ENCODE measurements at regions not wholly inside any gene's neighbourhood (a gene's known extent, or its start where the extent isn't known, plus 50 kb on each side); places are given as distances from the start of the nearest gene placed in this dataset.
"Not testable (repeated sequence)": the region's sequence is repeated elsewhere in the genome, so short reads cannot be mapped to it uniquely, and the experiment has no call there.

DNA sequence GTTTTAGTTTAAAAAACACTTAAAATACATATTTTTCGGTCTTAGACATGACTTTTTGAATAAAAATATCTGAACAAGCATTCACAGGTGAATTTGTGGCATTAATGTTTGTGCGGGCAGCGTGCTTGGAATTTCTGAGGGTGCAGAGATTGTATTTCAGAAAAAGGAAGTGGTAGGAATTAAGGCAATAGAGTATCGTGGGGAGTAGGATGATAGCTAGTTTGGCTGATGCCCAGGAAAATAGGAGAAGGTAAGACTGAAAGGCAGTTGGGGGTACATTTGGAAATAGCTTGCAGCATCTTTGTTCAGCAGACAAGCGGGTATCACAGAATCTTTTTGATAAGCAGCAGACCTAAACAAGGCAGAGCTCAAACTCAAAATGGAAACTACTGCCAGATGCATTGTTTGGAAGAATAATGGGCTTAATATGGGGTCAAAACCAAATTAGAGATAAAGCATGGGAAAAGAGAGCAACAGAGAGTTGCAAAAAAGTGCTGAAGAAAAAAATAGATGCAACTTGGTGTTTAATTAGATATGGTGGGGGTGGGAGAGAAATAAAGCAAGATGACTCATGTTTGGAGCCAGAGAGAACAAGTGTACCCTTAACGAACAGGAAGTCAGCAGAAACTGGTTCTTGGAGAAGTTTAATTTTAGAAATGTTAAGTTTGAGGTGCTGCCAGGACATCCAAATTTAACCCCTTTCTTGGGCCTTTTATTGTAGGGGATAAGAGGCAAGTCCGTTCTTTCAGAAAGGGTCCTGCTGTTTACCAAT lies 85.7 kb upstream of the ARRDC3 start:
- DNase-seq (ENCODE audit: low read depth, low spot score) = peak; percentile 10

DNA sequence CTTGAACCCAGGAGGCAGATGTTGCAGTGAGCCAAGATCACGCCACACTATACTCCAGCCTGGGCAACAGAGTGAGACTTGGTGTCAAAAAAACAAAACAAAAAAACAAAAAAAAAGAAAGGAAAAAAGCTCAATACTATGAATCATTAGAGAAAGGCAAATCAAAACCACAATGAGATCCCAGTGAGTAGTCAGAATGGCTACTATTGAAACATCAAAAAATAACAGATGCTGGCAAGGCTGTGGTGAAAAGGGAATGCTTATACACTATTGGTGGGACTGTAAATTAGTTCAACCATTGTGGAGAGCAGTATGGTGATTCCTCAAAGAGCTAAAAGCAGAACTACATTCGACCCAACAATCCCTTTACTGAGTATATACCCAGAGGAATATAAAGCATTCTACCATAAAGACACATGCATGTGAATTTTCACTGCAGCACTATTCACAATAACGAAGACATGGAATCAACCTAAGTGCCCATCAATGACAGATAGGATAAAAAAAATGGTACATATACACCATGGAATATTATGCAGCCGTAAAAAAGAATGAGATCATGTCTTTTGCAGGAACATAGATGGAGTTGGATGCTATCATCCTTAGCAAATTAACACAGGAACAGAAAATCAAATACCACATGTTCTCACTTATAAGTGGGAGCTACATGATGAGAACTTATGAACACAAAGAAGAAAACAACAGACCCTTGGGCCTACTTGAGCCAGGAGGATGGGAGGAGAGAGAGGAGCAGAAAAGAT lies 81.9 kb upstream of the ARRDC3 start:
- peak; percentile 44 for DNase-seq (ENCODE audit: low read depth, low spot score)

DNA sequence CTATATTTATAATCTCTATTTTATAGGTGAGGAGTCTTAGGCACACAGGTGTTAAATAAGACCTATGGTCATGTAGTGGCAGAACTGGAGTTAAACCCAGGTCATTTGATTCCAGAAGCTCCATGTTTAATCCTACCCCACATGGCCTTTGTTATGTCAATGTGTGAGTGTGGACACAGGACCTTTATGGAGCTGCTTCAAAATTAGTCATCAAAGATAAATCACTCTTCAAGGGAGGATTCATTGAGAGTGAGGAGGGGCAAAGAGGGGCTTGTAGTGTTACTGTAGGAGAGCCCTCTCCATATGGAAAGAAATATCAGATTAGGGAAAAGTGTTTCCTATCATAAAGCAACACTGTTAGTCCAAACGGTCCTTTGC lies 74.6 kb upstream of the ARRDC3 start:
- DNase-seq (ENCODE audit: low read depth, low spot score) = no peak

DNA sequence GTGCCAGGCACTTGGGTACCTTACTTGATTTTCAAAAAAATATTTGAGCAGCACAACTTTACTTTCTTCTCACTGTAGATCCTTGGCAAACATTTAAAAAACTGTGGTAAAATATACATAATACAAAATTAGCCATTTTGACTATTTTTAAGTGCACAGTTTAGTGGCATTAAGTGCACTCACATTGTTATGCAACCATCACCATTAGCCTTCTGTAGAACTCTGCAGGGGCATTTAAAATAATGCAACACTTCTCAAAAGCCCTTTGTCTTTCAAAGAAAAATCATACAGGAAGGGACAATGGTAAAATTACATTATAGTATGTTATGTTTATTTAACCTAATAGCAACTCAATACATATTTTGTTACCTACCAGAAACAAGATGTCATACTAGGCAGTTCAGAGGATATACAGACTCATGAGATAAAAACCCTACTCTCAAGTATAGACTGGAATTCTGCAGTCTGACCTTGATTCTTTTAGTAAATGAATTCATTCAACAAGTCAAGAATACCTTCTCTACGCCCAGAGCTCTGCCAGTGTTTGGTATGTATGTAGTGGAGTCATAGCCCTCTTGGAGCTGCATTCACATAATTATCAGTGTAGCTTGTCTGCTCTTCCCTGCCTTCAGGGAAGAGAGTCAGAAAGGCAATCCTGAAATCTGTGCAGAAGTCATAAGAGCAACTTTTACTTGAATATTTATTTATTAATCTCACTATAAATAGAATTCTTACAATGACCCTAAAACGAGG lies 74.0 kb upstream of the ARRDC3 start:
- DNase-seq (ENCODE audit: low read depth, low spot score) = no peak

DNA sequence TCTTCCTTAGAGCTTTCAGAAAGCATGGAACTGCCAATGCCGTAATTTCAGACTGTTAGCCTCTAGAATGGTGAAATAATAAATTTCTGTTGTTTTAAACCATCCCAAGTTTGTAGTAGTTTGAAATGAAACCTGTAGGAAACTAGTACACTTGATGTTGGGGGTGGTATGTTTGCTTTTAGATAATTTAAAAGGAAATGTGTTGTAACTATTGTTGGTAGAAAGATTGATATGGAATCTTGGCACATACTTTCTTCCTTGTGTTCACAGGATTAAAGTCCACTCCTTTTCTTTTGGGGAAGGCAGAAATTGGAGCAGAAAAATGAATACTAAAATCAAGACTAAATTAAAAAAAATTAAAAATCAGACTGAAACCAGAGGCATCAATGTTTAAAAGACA lies 66.0 kb upstream of the ARRDC3 start:
- no peak for DNase-seq (ENCODE audit: low read depth, low spot score)

DNA sequence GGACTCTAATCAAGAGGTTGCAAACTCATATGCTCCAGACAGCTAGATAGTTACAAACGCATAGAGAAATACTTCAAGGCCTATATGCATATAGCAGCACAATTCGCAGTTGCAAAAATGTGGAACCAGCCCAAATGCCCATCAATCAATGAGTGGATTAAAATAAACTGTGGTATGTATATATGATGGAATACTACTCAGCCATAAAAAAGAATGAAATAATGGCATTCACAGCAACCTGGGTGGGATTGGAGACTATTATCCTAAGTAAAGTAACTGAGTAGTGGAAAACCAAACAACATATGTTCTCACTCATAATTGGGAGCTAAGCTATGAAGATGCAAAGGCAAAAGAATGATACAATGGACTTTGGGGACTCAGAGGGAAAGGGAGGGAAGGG lies 65.0 kb upstream of the ARRDC3 start:
- DNase-seq (ENCODE audit: low read depth, low spot score) = not testable (repeated sequence)

DNA sequence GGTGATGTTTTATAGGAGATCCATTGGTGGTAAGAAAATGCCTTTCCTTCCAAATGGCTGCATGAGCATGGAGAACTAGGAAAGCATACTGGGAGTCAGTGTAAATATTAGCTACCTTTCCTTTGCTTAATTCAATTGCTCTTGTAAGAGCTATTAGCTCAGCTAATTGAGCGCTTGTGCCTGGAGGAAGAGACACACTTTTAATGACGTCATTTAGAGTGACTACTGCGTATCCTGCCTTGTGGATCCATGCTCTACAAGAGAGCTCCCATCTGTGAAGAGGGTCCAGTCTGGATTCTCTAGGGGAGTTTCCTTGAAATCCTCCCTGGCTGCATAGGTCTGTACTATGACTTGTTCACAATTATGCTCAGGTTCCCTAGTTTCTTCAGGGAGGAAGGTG lies 63.8 kb upstream of the ARRDC3 start:
- not testable (repeated sequence) for DNase-seq (ENCODE audit: low read depth, low spot score)

DNA sequence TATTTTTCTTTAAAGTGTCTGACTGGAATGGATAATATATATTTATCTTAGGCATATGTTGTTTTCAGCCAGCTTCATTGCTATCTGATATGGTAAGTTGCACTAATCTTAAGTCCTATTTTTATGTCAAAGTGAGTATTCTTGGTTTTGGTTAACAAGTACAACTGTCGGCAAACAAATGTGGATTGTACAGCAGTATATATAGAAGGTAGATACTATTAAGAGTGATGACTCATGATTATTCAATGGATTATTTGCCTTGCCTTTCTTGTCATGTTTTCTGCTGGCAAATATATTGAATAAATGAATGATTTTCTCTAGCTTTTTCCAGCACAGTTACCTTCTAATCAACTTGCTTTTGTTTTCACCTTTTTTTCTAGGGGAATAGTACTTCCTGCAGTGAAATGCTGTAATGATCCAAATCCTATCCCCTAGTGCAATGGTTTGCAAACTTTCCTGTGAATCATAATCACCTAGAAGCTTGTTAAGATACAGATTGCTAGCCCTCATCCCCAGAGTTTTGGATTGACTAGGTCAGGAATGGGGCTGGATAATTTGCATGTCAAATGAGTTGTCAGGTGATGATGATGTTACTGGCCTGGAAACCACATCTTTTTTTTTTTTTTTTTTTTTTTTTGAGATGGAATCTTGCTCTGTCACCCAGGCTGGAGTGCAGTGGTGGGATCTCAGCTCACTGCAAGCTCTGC lies 60.8 kb upstream of the ARRDC3 start:
- peak; percentile 7 for DNase-seq (ENCODE audit: low read depth, low spot score)

DNA sequence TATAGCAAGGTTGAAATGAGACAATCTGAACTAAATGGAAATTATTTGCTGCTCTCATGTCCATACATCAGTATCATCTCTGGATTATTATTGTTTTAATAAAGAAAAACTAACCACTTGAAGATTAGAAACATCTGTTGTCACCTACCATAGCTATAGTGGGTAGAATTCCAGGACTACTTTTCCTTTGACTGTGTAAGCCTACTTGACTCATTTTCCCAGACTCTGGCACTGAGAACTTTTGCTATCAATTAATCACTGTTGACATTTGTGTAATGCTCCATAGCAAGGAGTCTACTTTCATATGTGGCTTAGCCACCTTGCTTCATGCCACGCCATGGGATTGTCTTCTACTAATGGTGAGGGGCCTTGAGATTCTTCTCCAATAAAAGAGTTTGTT lies 59.9 kb upstream of the ARRDC3 start:
- peak; percentile 68 for DNase-seq (ENCODE audit: low read depth, low spot score)

DNA sequence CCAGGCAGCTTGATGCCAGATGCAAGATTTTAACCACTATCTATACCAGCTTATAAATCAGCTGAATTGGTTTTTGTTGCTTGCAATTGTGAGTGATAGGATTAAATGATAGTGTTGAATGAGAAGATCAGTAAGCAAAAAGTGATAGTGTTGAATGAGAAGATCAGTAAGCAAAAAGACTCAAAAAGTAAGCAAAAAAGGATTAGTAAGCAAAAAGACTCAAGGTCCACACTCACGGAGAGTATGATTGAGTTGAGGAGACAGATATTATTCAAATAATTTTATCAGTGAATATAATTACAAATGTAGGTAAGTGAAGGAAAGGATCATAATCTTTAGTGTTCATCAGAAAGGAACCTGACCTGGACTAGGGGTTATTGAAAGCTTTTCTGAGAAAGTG lies 58.0 kb upstream of the ARRDC3 start:
- no peak for DNase-seq (ENCODE audit: low read depth, low spot score)

DNA sequence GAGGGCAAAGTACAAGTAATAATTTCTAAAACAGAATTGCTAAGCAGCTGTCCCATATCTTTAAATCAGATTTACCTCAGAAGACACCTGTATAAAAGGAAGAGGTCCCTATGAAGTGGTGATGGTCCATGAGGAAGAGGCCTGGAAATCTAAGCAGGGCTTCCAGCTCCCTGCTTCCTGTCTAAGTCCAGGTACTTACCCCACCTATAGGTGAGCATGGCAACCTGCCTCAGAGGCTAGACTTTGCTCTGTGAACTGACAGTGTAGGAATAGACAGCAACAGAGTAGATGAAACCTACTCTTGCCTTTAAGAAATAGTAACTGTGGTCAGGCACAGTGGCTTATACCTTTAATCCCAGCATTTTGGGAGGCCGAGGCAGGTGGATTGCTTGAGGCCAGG lies 55.8 kb upstream of the ARRDC3 start:
- no peak for DNase-seq (ENCODE audit: low read depth, low spot score)

DNA sequence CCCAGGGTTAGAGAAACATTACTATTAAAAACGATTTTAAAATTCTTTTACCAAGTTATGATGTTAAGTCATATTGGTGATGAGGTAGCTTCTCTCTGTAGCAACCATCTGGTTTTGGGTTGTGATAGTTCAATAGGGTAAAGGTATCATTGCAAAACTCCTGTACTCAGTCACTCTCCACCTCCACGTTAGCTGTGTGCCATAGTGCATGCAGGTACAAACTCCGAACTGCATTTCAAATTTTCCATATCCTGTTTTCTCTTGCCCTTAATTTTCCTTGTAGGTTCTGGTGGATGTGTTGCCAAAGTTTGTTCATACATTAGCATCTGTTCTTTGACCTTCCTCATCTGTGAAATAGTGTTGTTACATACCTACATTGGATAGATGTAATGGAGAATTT lies 53.1 kb upstream of the ARRDC3 start:
- DNase-seq (ENCODE audit: low read depth, low spot score) = no peak

DNA sequence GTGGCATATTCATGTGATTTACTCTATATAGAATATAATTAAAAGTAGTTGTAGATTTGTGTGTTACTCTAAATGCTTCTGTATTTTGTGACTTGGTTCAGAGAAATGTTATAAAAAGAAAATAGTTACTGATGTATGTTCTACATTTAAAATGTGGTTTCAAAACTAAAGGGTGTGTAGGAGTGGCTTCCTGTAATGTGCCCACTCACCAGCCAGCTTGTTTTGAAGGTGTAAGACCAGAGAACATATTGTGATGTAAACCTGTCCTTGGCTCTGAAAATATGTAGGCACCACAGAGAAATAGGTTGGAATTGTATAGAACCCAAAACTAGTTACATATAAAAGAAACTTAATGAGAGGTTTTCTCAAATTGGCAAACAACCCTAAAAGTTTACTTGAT lies 51.2 kb upstream of the ARRDC3 start:
- no peak for DNase-seq (ENCODE audit: low read depth, low spot score)

DNA sequence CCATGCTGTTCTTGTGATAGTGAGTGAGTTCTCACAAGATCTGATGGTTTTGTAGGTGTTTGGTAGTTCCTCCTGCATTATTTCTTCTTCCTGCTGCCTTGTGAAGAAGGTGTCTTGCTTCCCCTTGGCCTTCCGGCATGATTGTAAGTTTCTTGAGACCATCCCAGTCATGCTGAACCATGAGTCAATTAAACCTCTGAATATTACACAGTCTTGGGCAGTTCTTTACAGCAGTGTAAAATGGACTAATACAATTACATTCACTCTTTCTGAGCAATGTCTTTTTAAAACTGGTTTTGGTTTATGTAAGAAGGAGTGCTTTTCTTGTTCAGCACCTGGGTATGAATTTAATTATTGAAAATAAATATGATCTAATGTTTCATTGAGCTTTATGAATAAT lies 50.7 kb upstream of the ARRDC3 start:
- no peak for DNase-seq (ENCODE audit: low read depth, low spot score)
